Activated CD4-positive, CD25-positive, alpha-beta regulatory T cell (primary cell): ENCODE measurements at regions not wholly inside any gene's neighbourhood (a gene's known extent, or its start where the extent isn't known, plus 50 kb on each side); places are given as distances from the start of the nearest gene placed in this dataset.

Experiments used
- DNase-seq, 4 experiments: peaks; one replicate each; lab custom pipeline; 2025; lab: John Stamatoyannopoulos, UW

- DNase-seq: no peak
These were observed 55.7 kb upstream of the PHACTR2 start for GRCh38 chr6:143621876-143622605.

- no peak for DNase-seq
These were observed 56.4 kb upstream of the PHACTR2 start for GRCh38 chr6:143621159-143621873.

GRCh38 chr6:143620447-143620846 lies 57.3 kb upstream of the PHACTR2 start:
- no peak for DNase-seq

GRCh38 chr6:143619824-143620401 lies 57.9 kb upstream of the PHACTR2 start:
- no peak for DNase-seq

GRCh38 chr6:143616741-143617140 lies 61.0 kb upstream of the PHACTR2 start:
- DNase-seq: no peak

- DNase-seq: no peak
These were observed 62.0 kb upstream of the PHACTR2 start for GRCh38 chr6:143615785-143616184.

- DNase-seq: no peak
These were observed 63.5 kb upstream of the PHACTR2 start for GRCh38 chr6:143614235-143614634.

GRCh38 chr6:143613749-143614148 lies 64.0 kb upstream of the PHACTR2 start:
- no peak for DNase-seq

- DNase-seq: no peak
These were observed 65.6 kb upstream of the PHACTR2 start for GRCh38 chr6:143612186-143612585.

- DNase-seq: no peak
These were observed 66.2 kb upstream of the PHACTR2 start for GRCh38 chr6:143611580-143611979.

GRCh38 chr6:143609972-143610371 lies 67.8 kb upstream of the PHACTR2 start:
- no peak for DNase-seq

- no peak for DNase-seq
These were observed 68.3 kb upstream of the PHACTR2 start for GRCh38 chr6:143609501-143609900.

- no peak for DNase-seq
These were observed 68.9 kb upstream of the PHACTR2 start for GRCh38 chr6:143608906-143609305.

GRCh38 chr6:143607974-143608373 lies 69.8 kb upstream of the PHACTR2 start:
- no peak for DNase-seq

GRCh38 chr6:143607168-143607567 lies 70.6 kb upstream of the PHACTR2 start:
- DNase-seq: no peak

- no peak for DNase-seq
These were observed 71.8 kb upstream of the PHACTR2 start for GRCh38 chr6:143605906-143606521.

GRCh38 chr6:143603455-143603854 lies 74.3 kb upstream of the PHACTR2 start:
- no peak for DNase-seq

GRCh38 chr6:143601504-143601903 lies 76.3 kb upstream of the PHACTR2 start:
- DNase-seq: no peak

- DNase-seq: no peak
These were observed 76.9 kb upstream of the PHACTR2 start for GRCh38 chr6:143600821-143601220.

- DNase-seq: no peak
These were observed 79.2 kb upstream of the PHACTR2 start for GRCh38 chr6:143598466-143599080.

GRCh38 chr6:143596866-143597265 lies 80.9 kb upstream of the PHACTR2 start:
- no peak for DNase-seq
